ENCODE measurements at regions not wholly inside any gene's neighbourhood (a gene's known extent, or its start where the extent isn't known, plus 50 kb on each side); places are given as distances from the start of the nearest gene placed in this dataset.

GRCh38 chr11:42049186-42049585 lies 589.7 kb upstream of the LRRC4C start:
- Histone ChIP-seq H3K9ac (ENCODE audit: low read depth in 2 of 2, low read length in 2 of 2) (no peak overlapping the region), H3K27me3 (no peaks in the 10 kb centered on the region), H3K4me1 (no peaks in the 10 kb centered on the region), H3K27ac (no peak overlapping the region), H3K36me3 (no peaks in the 10 kb centered on the region), H3K4me3 (no peak overlapping the region), H3K9me3 (no peaks in the 10 kb centered on the region)
- no peak for DNase-seq
- intact Hi-C loops (cut with DNase I) = no loop called here
- TF ChIP-seq, protein P1, sequence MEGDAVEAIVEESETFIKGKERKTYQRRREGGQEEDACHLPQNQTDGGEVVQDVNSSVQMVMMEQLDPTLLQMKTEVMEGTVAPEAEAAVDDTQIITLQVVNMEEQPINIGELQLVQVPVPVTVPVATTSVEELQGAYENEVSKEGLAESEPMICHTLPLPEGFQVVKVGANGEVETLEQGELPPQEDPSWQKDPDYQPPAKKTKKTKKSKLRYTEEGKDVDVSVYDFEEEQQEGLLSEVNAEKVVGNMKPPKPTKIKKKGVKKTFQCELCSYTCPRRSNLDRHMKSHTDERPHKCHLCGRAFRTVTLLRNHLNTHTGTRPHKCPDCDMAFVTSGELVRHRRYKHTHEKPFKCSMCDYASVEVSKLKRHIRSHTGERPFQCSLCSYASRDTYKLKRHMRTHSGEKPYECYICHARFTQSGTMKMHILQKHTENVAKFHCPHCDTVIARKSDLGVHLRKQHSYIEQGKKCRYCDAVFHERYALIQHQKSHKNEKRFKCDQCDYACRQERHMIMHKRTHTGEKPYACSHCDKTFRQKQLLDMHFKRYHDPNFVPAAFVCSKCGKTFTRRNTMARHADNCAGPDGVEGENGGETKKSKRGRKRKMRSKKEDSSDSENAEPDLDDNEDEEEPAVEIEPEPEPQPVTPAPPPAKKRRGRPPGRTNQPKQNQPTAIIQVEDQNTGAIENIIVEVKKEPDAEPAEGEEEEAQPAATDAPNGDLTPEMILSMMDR (IDR thresholded peaks at IDR 0.05) = no peak

DNA sequence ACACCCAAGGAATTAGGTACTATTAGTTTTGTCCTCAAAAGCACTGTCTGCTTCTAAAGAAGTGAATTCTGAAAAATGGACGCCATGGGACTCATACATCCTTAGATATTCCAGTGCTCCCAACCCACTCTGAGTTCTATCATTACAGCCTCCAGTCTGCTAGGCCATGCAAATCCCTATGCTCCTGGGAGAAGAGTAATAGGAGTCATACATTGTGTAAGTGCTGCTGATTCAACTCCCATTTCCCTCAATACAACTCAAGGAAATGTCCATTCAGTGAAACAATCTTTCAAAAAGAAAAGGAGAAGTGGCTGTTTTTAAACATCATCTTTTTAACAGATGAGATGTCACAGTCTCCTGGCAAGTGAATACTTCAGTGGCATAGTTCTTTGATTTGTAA lies 590.2 kb upstream of the LRRC4C start:
- Histone ChIP-seq H3K4me1 (no peaks in the 10 kb centered on the region), H3K4me3 (no peak overlapping the region), H3K9ac (ENCODE audit: low read depth in 2 of 2, low read length in 2 of 2) (no peak overlapping the region), H3K36me3 (no peaks in the 10 kb centered on the region), H3K9me3 (no peaks in the 10 kb centered on the region), H3K27me3 (no peaks in the 10 kb centered on the region), H3K27ac (no peak overlapping the region)
- TF ChIP-seq, protein P1 (IDR thresholded peaks at IDR 0.05) = no peak
- intact Hi-C loops (cut with DNase I) = no loop called here
- DNase-seq = no peak

- Histone ChIP-seq H3K9me3 (no peaks in the 10 kb centered on the region), H3K9ac (ENCODE audit: low read depth in 2 of 2, low read length in 2 of 2) (no peak overlapping the region), H3K4me3 (no peak overlapping the region), H3K4me1 (no peaks in the 10 kb centered on the region), H3K36me3 (no peaks in the 10 kb centered on the region), H3K27ac (no peak overlapping the region), H3K27me3 (no peaks in the 10 kb centered on the region)
- TF ChIP-seq, protein P1 (IDR thresholded peaks at IDR 0.05) = no peak
- intact Hi-C loops (cut with DNase I) = no loop called here
- DNase-seq = no peak
These were observed 595.0 kb upstream of the LRRC4C start for GRCh38 chr11:42054351-42054900.

- no peaks in the 10 kb centered on the region for H3K4me1 ChIP-seq
- no peaks in the 10 kb centered on the region for H3K27me3 ChIP-seq
- H3K36me3 ChIP-seq = no peaks in the 10 kb centered on the region
- intact Hi-C loops (cut with DNase I) = no loop called here
- no peak for DNase-seq
- H3K4me3 ChIP-seq = no peak overlapping the region
- H3K27ac ChIP-seq = no peak overlapping the region
- H3K9me3 ChIP-seq = no peaks in the 10 kb centered on the region
- no peak overlapping the region for H3K9ac ChIP-seq (ENCODE audit: low read depth in 2 of 2, low read length in 2 of 2)
- TF ChIP-seq, protein P1 (IDR thresholded peaks at IDR 0.05) = no peak
These were observed 596.2 kb upstream of the LRRC4C start for GRCh38 chr11:42055606-42056005.

DNA sequence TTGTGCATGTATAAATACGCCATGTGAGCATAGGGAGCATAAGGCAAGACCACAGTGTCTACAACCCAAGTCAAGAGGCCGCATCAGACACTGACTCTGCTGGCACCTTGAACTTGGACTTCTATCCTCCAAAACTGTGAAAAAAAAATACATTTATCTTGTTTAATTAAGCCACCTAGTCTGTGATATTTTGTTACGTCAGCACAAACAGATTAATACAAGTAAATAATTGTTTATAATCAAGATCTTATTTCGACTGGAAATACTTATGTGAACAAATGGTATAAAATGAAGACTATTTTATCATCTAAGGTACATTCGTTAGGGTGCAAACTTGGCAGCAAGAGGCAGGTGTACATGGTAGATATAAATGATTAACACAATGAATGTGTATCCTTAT lies 599.3 kb upstream of the LRRC4C start:
- Histone ChIP-seq H3K27ac (no peak overlapping the region), H3K4me3 (no peak overlapping the region), H3K36me3 (no peaks in the 10 kb centered on the region), H3K9ac (ENCODE audit: low read depth in 2 of 2, low read length in 2 of 2) (no peak overlapping the region), H3K9me3 (no peaks in the 10 kb centered on the region), H3K27me3 (no peaks in the 10 kb centered on the region), H3K4me1 (no peaks in the 10 kb centered on the region)
- intact Hi-C loops (cut with DNase I) = no loop called here
- TF ChIP-seq, protein P1 (IDR thresholded peaks at IDR 0.05) = no peak
- DNase-seq = no peak
